HUDEP-2 (cell line): ENCODE measurements at regions not wholly inside any gene's neighbourhood (a gene's known extent, or its start where the extent isn't known, plus 50 kb on each side); places are given as distances from the start of the nearest gene placed in this dataset.
"Not testable (repeated sequence)": the region's sequence is repeated elsewhere in the genome, so short reads cannot be mapped to it uniquely, and the experiment has no call there.

ENCODE experiments used
- DNase-seq, 76 experiments: peaks; one replicate each; lab custom pipeline; 2025; ENCODE audit not compliant: unreplicated experiment in 76 of 76; lab: John Stamatoyannopoulos, UW

GRCh38 chr11:45392154-45392553 lies 106.0 kb upstream of the SYT13 start:
- DNase-seq = no peak

GRCh38 chr11:45391168-45391850 lies 105.2 kb upstream of the SYT13 start:
- no peak for DNase-seq

- no peak for DNase-seq
These were observed 104.3 kb upstream of the SYT13 start for GRCh38 chr11:45390407-45390806.

DNA sequence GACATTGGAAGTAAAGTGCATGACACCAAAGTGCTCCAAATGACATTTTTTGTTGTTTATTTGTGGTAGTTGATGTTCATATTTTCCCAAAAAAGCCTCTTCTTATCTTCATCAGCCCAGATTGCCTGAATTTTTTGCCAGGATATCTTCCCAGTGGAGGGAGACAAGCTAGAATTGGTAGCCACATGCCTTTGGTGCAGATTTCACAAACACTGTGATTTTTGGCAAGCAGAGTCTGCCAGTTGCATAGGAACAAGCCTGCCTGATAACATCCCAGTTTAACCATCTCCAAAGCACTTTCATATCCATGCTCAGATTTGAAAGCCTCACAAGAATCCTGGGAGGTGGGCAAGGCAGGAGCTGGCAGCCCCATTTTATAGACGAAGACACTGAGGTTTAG lies 102.3 kb upstream of the SYT13 start:
- DNase-seq = no peak

DNA sequence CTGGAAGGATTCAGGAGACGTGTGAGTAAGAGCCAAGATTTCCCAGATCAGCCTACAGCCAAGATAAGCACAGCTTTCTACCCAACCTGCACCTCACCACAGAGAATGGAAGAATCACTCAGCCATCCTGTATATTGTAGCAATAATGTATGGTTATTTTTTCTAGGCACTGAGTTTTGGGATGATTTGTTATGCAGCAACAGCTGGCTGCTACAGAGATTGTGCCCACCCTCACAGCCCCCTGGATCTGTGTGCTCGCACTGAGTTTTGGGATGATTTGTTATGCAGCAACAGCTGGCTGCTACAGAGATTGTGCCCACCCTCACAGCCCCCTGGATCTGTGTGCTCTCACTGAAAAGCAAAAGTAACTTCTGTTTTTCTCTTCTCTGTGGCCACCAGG lies 101.7 kb upstream of the SYT13 start:
- DNase-seq = not testable (repeated sequence)

GRCh38 chr11:45386972-45387371 lies 100.8 kb upstream of the SYT13 start:
- DNase-seq = no peak

- no peak for DNase-seq
These were observed 99.7 kb upstream of the SYT13 start for GRCh38 chr11:45385844-45386243.

DNA sequence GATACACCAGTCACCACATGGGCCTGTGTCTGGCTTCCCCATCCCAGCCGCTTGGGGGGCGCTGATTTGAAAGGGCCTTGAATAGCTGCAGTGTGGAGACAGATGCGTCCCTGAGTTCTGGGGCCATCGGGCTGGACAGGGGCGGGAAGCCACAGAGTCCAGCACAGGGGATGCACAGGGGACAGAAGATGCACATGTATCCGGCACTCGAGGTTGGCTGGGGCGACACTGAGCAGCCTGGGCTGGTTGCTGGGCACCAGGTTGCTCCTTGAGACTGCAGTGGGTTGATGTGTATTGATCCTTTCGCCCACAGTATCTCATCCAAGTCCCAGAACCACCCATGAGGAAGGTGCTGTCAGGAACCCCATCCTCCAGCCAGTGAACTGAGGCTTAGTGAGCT lies 99.3 kb upstream of the SYT13 start:
- DNase-seq = no peak

GRCh38 chr11:45384711-45385241 lies 98.6 kb upstream of the SYT13 start:
- DNase-seq = no peak

DNA sequence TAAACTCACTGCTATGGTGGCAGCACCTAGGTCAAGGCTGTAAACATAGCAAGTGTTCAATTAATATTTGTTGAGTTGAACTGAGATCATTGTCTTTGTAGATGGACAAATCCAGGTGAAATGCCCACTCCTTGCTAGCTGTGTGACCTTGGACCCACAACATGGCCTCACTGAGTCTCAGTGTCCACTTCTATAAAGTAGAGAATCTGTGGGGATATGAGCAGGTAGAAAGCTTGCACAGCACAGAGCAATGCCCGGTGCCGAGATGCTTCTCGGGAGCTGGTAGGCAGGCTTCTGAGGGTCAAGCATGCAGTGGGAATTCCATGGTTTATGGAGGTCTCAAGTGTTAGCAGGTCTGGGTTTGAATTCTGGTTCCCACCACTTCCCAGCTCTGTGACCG lies 97.9 kb upstream of the SYT13 start:
- no peak for DNase-seq

DNA sequence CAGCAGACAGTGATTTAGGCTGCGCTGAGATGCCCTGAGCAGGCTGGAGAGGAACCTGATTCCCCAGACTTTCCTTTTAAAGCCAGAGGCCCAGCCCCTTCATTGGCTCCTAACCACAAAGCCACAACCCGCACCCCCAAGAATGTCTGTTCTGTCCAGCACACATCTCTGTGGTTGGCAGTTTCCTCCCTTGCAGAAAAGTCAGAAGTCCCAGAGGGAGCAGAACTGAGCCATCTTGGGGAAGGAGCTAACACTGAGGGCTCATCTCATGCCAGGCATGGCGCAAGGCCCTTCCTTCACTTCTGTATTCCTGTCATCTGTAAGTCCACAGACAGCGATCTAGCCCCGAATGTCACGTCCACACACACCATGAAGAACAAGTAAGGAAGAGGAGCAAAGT lies 97.1 kb upstream of the SYT13 start:
- DNase-seq = no peak

DNA sequence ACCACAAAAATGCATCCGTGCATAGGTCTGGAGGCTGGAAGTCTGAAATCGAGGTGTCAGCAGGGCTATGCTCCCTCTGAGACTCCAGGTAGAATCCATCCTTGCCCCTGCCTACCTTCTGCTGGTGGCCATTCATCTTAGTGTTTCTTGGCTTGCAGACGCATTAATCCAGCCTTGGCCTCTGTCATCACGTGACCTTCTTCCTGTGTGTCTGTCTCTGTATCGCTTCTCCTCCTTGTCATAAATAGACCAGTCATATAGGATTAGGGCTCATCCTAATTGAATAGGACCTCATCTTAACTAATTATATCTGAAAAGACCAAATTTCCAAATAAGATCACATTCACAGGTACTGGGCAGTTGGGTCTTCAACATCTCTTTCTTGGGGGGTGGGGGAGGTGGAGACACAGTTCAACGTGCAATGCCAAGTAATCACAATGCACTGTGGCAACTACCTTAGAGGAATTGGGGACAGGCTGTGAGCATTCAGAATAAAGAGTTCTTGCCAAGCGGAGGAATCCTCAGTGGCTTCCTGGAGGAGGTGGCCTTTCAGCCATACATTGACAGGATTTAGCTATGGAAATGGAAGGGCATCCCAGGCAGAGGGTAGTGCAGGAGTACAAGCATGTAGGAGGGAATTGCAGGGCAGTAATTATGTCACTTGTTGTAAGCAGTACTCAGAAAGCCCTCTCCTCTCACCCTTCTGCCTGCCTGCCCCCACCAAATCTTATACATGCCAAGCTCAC lies 96.2 kb upstream of the SYT13 start:
- DNase-seq = no peak

GRCh38 chr11:45379162-45379863 lies 93.2 kb upstream of the SYT13 start:
- DNase-seq = no peak

DNA sequence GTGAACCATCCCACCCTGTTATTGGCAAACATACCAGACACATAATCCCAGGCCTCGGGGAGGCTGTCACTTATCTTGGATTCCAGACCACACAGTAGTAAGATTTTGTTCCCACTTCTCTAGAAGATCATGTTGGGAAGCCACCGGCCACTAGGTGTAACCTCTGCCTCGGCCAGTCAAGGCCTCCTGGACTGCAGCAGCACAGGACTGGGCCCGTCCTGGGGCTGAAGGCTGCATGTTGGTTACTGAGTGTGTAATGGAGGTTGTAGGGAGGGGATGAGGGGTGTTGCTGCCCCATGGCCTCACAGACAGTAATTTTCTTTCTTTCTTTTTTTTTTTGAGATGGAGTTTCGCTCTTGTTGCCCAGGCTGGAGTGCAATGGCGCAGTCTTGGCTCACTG lies 92.4 kb upstream of the SYT13 start:
- no peak for DNase-seq

DNA sequence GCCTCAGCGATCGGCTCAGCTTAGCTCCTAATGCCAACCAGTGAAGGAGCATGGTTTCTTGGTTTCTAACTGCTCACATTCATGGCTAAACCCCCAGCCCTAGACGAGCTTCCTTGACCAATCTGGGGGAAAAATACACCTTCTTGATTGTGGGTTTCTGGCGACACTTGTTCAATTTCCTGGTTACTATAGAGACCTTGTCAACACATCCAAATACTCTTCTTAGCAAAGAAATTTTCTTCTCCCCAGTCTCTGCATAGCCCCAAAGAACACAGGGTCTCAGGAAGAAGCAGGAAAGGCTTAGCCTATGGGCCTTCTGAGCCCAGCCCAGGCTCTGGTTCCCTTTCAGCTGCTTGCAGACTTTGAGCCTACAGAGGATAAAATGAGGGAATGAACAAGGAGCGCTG lies 88.5 kb upstream of the SYT13 start:
- no peak for DNase-seq

DNA sequence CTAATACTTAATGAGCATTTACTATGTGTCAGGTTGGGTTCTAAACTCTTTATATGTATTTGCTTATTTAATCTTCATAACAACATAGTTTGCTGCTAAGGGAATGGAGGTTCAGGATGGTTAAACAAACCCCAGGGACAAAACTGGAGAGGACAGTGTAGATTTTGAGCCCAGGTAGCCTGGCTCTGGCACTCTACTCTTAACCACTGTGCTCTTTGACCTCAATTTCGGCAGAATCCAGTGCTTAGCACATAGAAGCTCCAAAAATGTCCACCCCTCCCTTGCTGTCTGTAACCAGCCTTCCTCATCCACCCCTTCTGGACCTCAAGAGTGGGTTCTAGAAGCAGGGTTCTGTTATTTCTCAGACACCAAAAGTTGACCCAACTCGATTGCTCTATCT lies 88.0 kb upstream of the SYT13 start:
- DNase-seq = no peak

GRCh38 chr11:45373506-45374035 lies 87.4 kb upstream of the SYT13 start:
- DNase-seq = no peak

DNA sequence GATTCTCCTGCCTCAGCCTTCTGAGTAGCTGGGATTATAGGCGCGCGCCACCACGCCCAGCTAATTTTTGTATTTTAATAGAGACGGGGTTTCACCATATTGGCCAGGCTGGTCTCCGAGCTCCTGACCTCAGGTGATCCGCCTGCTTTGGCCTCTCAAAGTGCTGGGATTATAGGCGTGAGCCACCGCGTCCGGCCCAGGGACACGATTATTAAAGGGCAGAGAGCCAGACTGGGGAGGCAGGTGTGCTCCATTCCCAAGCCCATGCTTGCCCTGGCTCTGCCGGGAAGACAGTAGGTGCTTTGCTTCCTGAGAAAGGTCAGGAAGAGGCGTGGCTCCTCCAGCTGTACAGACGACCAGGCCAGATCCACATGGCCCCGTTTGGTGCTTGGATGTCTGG lies 86.3 kb upstream of the SYT13 start:
- not testable (repeated sequence) for DNase-seq

GRCh38 chr11:45371251-45372115 lies 85.3 kb upstream of the SYT13 start:
- DNase-seq = peak in 43 of 76 experiments; percentile 2 to 62 (median 16)

DNA sequence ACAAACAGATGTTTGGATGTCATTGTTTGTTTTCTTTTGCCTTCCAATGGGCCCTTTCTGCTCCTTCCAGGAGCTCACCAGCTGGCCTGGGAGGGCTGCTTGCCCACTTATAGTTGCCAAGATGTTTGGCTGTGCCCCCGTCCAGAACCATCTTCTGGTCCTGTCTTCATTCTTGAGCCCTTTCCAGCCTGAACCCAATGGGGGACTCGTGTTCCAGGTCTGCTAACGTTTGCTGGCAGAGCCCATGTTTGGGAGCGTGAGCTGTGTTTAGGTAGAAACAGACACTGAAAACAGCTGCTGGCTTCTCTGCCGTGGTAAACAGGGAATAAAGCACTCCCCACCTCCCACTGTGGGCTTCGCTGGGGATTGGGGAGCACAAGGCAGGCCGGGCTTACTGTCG lies 83.2 kb upstream of the SYT13 start:
- no peak for DNase-seq
